Inferior parietal cortex (tissue), 1 donor: ENCODE measurements at regions not wholly inside any gene's neighbourhood (a gene's known extent, or its start where the extent isn't known, plus 50 kb on each side); places are given as distances from the start of the nearest gene placed in this dataset.
"Not testable (repeated sequence)": the region's sequence is repeated elsewhere in the genome, so short reads cannot be mapped to it uniquely, and the experiment has no call there.

Source experiments
- DNase-seq: peaks from one replicate; pipeline ENCODE4 v3.0.0-alpha.2; 2016; ENCODE audit errors: extremely low spot score

- no peak for DNase-seq
Measured at GRCh38 chrX:110512341-110512740, 153.7 kb downstream of the RTL9 start.

GRCh38 chrX:110514509-110514908, 155.9 kb downstream of the RTL9 start:
- no peak for DNase-seq

GRCh38 chrX:110519501-110519900, 160.9 kb downstream of the RTL9 start:
- DNase-seq = no peak

GRCh38 chrX:110519906-110520452, 161.3 kb downstream of the RTL9 start:
- DNase-seq = no peak

GRCh38 chrX:110520652-110521051, 162.0 kb downstream of the RTL9 start:
- not testable (repeated sequence) for DNase-seq

GRCh38 chrX:110531873-110532580, 173.4 kb downstream of the RTL9 start:
- no peak for DNase-seq

GRCh38 chrX:110532581-110532931, 173.9 kb downstream of the RTL9 start:
- no peak for DNase-seq

- no peak for DNase-seq
Measured at GRCh38 chrX:110536816-110537215, 178.2 kb downstream of the RTL9 start.

GRCh38 chrX:110541266-110541665, 182.6 kb downstream of the RTL9 start:
- DNase-seq = no peak

GRCh38 chrX:110550854-110551253, 192.2 kb downstream of the RTL9 start:
- not testable (repeated sequence) for DNase-seq

GRCh38 chrX:110557864-110558263, 199.2 kb downstream of the RTL9 start:
- DNase-seq = no peak

GRCh38 chrX:110558406-110558805, 199.8 kb downstream of the RTL9 start:
- no peak for DNase-seq

- DNase-seq = no peak
Measured at GRCh38 chrX:110561034-110561433, 202.4 kb downstream of the RTL9 start.

GRCh38 chrX:110563282-110563681, 204.6 kb downstream of the RTL9 start:
- DNase-seq = no peak

- DNase-seq = no peak
Measured at GRCh38 chrX:110568441-110568840, 209.8 kb downstream of the RTL9 start.

- DNase-seq = no peak
Measured at GRCh38 chrX:110569506-110569905, 210.9 kb downstream of the RTL9 start.

- no peak for DNase-seq
Measured at GRCh38 chrX:110578270-110578669, 217.3 kb downstream of the CHRDL1 start.

GRCh38 chrX:110584083-110584482, 211.5 kb downstream of the CHRDL1 start:
- DNase-seq = no peak

- DNase-seq = no peak
Measured at GRCh38 chrX:110588164-110588563, 207.5 kb downstream of the CHRDL1 start.

- no peak for DNase-seq
Measured at GRCh38 chrX:110588853-110589252, 206.8 kb downstream of the CHRDL1 start.

GRCh38 chrX:110600745-110601310, 194.8 kb downstream of the CHRDL1 start:
- DNase-seq = no peak

- DNase-seq = no peak
Measured at GRCh38 chrX:110614596-110614995, 181.0 kb downstream of the CHRDL1 start.
